ENCODE measurements at regions not wholly inside any gene's neighbourhood (a gene's known extent, or its start where the extent isn't known, plus 50 kb on each side); places are given as distances from the start of the nearest gene placed in this dataset.

- no peak for DNase-seq (ENCODE audit: low read depth)
These were observed 263.6 kb downstream of the FLRT2 start for GRCh38 chr14:85793533-85793932.

- DNase-seq (ENCODE audit: low read depth), result no peak
These were observed 259.6 kb downstream of the FLRT2 start for GRCh38 chr14:85789506-85789905.

GRCh38 chr14:85788470-85789233 is 258.7 kb downstream of the FLRT2 start:
- DNase-seq (ENCODE audit: low read depth), result peak; percentile 60

GRCh38 chr14:85766295-85766694 is 236.4 kb downstream of the FLRT2 start:
- DNase-seq (ENCODE audit: low read depth), result no peak

GRCh38 chr14:85764822-85765221 is 234.9 kb downstream of the FLRT2 start:
- DNase-seq (ENCODE audit: low read depth), result no peak

- DNase-seq (ENCODE audit: low read depth), result no peak
These were observed 232.6 kb downstream of the FLRT2 start for GRCh38 chr14:85762526-85762925.

- no peak for DNase-seq (ENCODE audit: low read depth)
These were observed 222.2 kb downstream of the FLRT2 start for GRCh38 chr14:85752175-85752574.

- no peak for DNase-seq (ENCODE audit: low read depth)
These were observed 214.6 kb downstream of the FLRT2 start for GRCh38 chr14:85744573-85744972.

- no peak for DNase-seq (ENCODE audit: low read depth)
These were observed 202.1 kb downstream of the FLRT2 start for GRCh38 chr14:85732031-85732430.

GRCh38 chr14:85731186-85731585 is 201.2 kb downstream of the FLRT2 start:
- no peak for DNase-seq (ENCODE audit: low read depth)

GRCh38 chr14:85728476-85729065 is 198.6 kb downstream of the FLRT2 start:
- DNase-seq (ENCODE audit: low read depth), result no peak

- no peak for DNase-seq (ENCODE audit: low read depth)
These were observed 184.1 kb downstream of the FLRT2 start for GRCh38 chr14:85714069-85714468.

- no peak for DNase-seq (ENCODE audit: low read depth)
These were observed 181.7 kb downstream of the FLRT2 start for GRCh38 chr14:85711620-85712019.
